Loucy (cell line): ENCODE measurements at regions not wholly inside any gene's neighbourhood (a gene's known extent, or its start where the extent isn't known, plus 50 kb on each side); places are given as distances from the start of the nearest gene placed in this dataset.

ENCODE experiments used
- H2AFZ ChIP-seq: fragments of 200-600 bp; sonication (generic); 2 replicates; pipeline ENCODE4 v1.6.0; 2016; ENCODE audit warnings: antibody characterized with exemption, mild to moderate bottlenecking, low read length, moderate library complexity
- H3F3A ChIP-seq: fragments of 200-600 bp; 2 replicates; pipeline ENCODE4 v1.6.0; 2016; ENCODE audit warnings: antibody characterized with exemption, low read depth, mild to moderate bottlenecking
- H3K27me3 ChIP-seq: fragments of 200-600 bp; sonication (generic); 2 replicates; pipeline ENCODE4 v1.6.1; 2014; ENCODE audit warnings: low read length, mild to moderate bottlenecking; ENCODE audit not compliant: insufficient read depth, poor library complexity, severe bottlenecking
- H3K36me3 ChIP-seq: fragments of 200-600 bp; sonication (generic); 2 replicates; pipeline ENCODE4 v1.6.1; 2016; ENCODE audit warnings: low read length; ENCODE audit not compliant: insufficient read depth
- H3K4me1 ChIP-seq: fragments of 200-600 bp; sonication (generic); 2 replicates; pipeline ENCODE4 v1.5.1; 2014; ENCODE audit warnings: low read length, mild to moderate bottlenecking; ENCODE audit not compliant: insufficient read depth, poor library complexity, severe bottlenecking
- H3K4me2 ChIP-seq: fragments of 200-600 bp; sonication (generic); 2 replicates; pipeline ENCODE4 v1.6.0; 2014; ENCODE audit warnings: antibody characterized with exemption, low read length, low read depth, mild to moderate bottlenecking; ENCODE audit not compliant: poor library complexity, severe bottlenecking
- H3K4me3 ChIP-seq: fragments of 200-600 bp; sonication (generic); 2 replicates; pipeline ENCODE4 v1.5.1; 2014; ENCODE audit warnings: low read length, mild to moderate bottlenecking, mixed read lengths; ENCODE audit not compliant: poor library complexity, severe bottlenecking
- H3K79me2 ChIP-seq: fragments of 200-600 bp; sonication (generic); 2 replicates; pipeline ENCODE4 v1.6.1; 2014; ENCODE audit warnings: low read length; ENCODE audit not compliant: insufficient read depth
- H3K9ac ChIP-seq: fragments of 200-600 bp; sonication (generic); 2 replicates; pipeline ENCODE4 v1.6.0; 2014; ENCODE audit warnings: mild to moderate bottlenecking, low read depth, low read length, moderate library complexity; ENCODE audit not compliant: poor library complexity, severe bottlenecking
- H3K9me2 ChIP-seq: fragments of 200-600 bp; sonication (generic); replicated peaks from 2 replicates; pipeline ENCODE4 v1.6.1; 2016; ENCODE audit warnings: low read depth, low read length, mixed read lengths
- H3K9me3 ChIP-seq: fragments of 200-600 bp; sonication (generic); 2 replicates; pipeline ENCODE4 v1.6.1; 2014; ENCODE audit warnings: mild to moderate bottlenecking, antibody characterized with exemption, low read length, low read depth; ENCODE audit not compliant: insufficient read depth
- H4K20me1 ChIP-seq: fragments of 200-600 bp; sonication (generic); 2 replicates; pipeline ENCODE4 v1.6.0; 2014; ENCODE audit warnings: antibody characterized with exemption, low read length, mild to moderate bottlenecking; ENCODE audit not compliant: insufficient read depth, poor library complexity, severe bottlenecking
- CTCF ChIP-seq: fragments of 200-600 bp; sonication (generic); conservative IDR thresholded peaks from 2 replicates; pipeline ENCODE4 v1.5.1; 2014; ENCODE audit warnings: mild to moderate bottlenecking, antibody characterized with exemption, low read length
- EZH2phosphoT487 ChIP-seq: fragments of 200-600 bp; IDR thresholded peaks from 2 replicates; pipeline ENCODE4 v1.6.1; 2018; ENCODE audit warnings: antibody characterized with exemption, mild to moderate bottlenecking, moderate library complexity, borderline replicate concordance

- Histone ChIP-seq H3K9ac (no peak overlapping the region), H3K9me2 (no peaks in the 10 kb centered on the region), H3K9me3 (no peaks in the 10 kb centered on the region), H3K4me2 (no peak overlapping the region), H3K4me1 (no peaks in the 10 kb centered on the region), H4K20me1 (no peaks in the 10 kb centered on the region), H3F3A (no peaks in the 10 kb centered on the region), H3K79me2 (no peaks in the 10 kb centered on the region), H3K27me3 (no peaks in the 10 kb centered on the region), H3K4me3 (no peak overlapping the region), H2AFZ (no peak overlapping the region), H3K36me3 (no peaks in the 10 kb centered on the region)
- TF ChIP-seq CTCF (no peak), EZH2phosphoT487 (no peak)
Observed at GRCh38 chr10:78765726-78766335, 302.9 kb upstream of the ZMIZ1 start.

GRCh38 chr10:78766603-78767002, 302.2 kb upstream of the ZMIZ1 start:
- Histone ChIP-seq H4K20me1 (no peaks in the 10 kb centered on the region), H3K9ac (no peak overlapping the region)

GRCh38 chr10:78768041-78768835, 300.5 kb upstream of the ZMIZ1 start:
- no peak overlapping the region for H3K9ac ChIP-seq
- H3K79me2 ChIP-seq = no peaks in the 10 kb centered on the region
- H3K4me1 ChIP-seq = no peaks in the 10 kb centered on the region
- no peaks in the 10 kb centered on the region for H4K20me1 ChIP-seq
- no peaks in the 10 kb centered on the region for H3K9me3 ChIP-seq
- no peaks in the 10 kb centered on the region for H3K27me3 ChIP-seq
- no peaks in the 10 kb centered on the region for H3K9me2 ChIP-seq
- no peaks in the 10 kb centered on the region for H3K36me3 ChIP-seq
- no peak for TF ChIP-seq EZH2phosphoT487
- TF ChIP-seq CTCF = no peak
- no peak overlapping the region for H2AFZ ChIP-seq
- H3F3A ChIP-seq = no peaks in the 10 kb centered on the region
- no peak overlapping the region for H3K4me3 ChIP-seq
- no peak overlapping the region for H3K4me2 ChIP-seq

More at GRCh38 chr10:78766603-78767002, 302.2 kb upstream of the ZMIZ1 start:
- no peak overlapping the region for H3K4me3 ChIP-seq
- TF ChIP-seq CTCF (no peak), EZH2phosphoT487 (no peak)
- no peaks in the 10 kb centered on the region for H3K27me3 ChIP-seq
- no peaks in the 10 kb centered on the region for H3K79me2 ChIP-seq
- no peaks in the 10 kb centered on the region for H3K4me1 ChIP-seq
- H3K36me3 ChIP-seq = no peaks in the 10 kb centered on the region
- H3K9me3 ChIP-seq = no peaks in the 10 kb centered on the region
- H3K9me2 ChIP-seq = no peaks in the 10 kb centered on the region
- H3F3A ChIP-seq = no peaks in the 10 kb centered on the region
- no peak overlapping the region for H2AFZ ChIP-seq
- H3K4me2 ChIP-seq = no peak overlapping the region
